HG02943 (cell line): ENCODE measurements at regions not wholly inside any gene's neighbourhood (a gene's known extent, or its start where the extent isn't known, plus 50 kb on each side); places are given as distances from the start of the nearest gene placed in this dataset.

Source experiments
- ATAC-seq: cut with Tn5 transposase; IDR thresholded peaks from one replicate; pipeline ENCODE4 v1.9.1; 2021; ENCODE audit warnings: mild to moderate bottlenecking, low read depth, moderate library complexity; ENCODE audit not compliant: unreplicated experiment

DNA sequence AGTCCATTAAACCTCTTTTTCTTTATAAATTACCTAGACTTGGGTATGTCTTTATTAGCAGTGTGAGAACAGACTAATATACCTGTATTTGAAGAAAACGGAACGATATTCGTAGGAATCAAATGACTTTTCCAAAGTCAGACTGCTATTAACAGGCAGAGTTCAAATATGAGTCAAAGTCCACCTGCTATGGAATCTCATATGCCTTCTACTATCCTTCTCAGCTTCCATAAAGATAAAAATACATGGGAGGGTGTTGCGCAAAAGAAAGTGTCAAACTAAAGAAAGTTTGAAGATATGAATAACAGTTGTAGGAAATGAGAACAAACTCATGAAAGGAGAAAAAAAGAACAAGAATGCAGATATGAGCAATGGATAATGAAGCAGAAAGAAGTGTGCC lies 704.6 kb downstream of the EFNB2 start:
- ATAC-seq: no peak

DNA sequence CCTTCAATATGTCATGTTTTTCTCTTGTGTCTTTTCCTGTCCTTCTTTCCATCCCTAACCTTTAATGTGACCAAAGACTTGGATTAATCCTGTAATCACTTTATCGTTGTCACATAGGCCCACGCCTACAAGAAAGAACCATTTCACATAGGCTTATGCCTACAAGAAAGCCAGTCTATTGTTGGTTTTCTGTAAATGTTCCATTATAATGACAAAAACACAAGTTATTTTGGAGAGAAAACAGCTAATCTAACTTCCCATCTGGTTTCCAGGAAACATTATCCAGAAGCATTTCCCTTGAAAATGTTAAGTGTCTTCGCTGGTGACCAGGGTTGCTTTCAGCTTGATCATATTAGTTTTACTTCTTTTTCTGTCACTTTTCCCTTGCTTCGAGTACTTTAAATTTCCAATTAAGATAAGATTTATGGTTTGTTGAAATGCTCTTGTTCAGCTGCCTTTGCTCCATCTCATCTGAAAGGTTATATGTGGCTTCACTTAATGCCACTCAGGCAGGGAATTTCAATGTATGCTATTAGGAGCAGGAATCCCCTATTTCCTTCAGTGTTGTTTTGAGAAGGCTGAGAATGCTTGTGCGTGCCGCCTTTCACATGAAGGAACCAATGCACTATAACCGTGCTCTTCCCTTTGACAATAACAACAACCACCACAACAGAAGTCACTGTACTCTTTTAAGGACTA lies 708.2 kb downstream of the EFNB2 start:
- ATAC-seq: no peak

DNA sequence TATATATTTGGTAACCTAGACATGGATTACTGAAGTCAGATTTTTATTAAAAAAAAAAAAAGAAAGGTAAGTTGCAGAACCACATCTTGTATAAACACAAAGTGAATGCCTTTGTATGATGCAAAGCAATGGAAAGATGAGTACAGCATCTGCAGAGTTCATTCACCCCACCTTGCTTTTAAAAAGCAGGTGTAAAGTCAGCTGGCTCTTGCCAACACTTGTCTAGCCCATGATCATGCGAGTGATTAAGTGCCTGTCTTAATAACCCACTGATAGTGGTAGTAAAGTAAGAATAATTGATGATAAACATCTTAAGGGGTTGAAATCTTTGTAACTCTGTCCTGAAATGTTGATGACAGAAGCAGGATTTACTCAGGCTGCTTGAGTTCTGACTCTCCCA lies 710.4 kb downstream of the EFNB2 start:
- ATAC-seq: no peak

GRCh38 chr13:105821337-105821736 lies 714.1 kb downstream of the EFNB2 start:
- ATAC-seq: no peak

DNA sequence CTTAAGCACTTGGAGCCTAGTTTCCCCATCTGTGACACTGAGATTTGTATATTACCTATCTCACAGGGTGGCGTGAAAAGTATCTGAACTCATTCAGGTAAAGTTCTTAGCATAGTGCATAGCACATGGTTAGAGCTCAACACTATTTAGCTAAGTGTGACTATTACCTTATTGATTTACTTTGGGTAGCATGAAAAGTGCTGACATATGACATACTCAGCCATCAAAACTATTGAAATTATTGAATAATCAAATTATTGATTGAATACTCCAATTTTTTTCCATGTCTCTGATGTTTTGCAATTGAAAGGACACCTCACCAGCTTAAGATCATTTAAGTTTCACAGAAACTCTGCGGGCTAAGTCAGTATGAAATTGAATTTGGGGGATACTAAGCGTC lies 715.0 kb downstream of the EFNB2 start:
- no peak for ATAC-seq

DNA sequence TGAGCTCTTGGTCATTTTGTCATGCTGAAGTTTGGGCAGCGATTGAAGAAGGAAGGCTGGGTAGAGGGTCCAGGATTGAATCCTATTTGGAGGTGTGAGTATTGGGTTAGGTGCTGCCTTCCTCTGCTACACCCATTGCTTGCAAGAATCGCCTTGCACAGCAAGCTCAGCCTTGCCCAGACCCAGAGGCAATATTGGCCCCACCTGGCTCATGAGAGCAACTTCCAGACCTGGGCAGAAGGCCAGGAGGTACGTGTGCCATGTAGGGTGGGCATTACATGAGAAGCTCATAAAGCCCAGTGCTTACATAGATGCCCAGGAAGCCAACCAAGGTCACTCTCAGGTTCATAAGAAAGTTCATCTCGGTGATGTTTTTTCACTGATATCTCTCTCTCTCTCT lies 718.0 kb downstream of the EFNB2 start:
- no peak for ATAC-seq

GRCh38 chr13:105816994-105817393 lies 718.5 kb downstream of the EFNB2 start:
- ATAC-seq: no peak

DNA sequence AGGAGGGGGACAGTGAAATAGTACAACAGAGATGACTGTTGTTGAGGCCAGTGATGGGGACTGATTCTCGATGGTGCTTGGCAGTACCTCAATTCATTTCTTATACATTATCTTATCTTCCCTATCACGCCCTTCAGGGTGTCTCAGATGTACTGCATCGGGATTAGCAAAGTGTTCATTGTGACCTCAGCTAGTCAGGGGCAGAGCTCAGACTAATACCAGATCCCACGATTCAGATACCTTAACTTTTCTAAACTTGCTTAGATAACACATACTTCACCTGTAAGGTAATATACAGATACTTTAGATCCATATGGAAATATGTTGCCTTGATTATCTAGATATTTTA lies 720.6 kb downstream of the EFNB2 start:
- ATAC-seq: no peak

DNA sequence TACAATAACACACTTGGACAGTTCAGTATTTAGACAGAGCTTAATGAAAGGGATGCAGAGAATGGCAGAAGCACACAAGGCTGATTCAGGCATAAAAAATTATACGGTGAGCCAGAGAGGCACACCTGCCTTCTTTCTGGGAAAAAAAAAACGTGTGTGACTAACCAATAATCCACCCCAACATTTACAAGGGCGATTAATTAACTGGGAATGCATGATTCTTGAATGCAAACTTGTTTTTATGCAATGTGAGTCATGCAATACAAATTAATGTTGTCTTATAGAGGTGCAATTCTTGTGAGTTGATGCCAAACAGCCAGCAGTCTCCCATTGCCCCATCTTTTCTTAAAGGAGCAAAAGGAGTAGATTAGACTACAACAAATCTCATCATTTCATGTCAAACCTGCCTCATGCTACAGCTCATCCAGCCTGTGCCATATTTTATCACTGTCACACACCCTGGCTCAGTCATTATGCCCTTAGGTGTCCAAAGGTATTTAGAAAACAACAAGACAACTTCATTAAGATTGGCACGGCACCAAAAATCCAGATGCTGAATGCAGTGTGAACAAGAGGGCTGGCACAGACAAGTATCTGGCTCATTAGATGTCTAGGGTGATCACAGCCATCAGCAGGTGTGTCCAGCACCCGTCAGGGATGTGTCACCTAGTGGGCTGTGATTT lies 721.1 kb downstream of the EFNB2 start:
- no peak for ATAC-seq

GRCh38 chr13:105806628-105806920 lies 728.9 kb downstream of the EFNB2 start:
- ATAC-seq: no peak

DNA sequence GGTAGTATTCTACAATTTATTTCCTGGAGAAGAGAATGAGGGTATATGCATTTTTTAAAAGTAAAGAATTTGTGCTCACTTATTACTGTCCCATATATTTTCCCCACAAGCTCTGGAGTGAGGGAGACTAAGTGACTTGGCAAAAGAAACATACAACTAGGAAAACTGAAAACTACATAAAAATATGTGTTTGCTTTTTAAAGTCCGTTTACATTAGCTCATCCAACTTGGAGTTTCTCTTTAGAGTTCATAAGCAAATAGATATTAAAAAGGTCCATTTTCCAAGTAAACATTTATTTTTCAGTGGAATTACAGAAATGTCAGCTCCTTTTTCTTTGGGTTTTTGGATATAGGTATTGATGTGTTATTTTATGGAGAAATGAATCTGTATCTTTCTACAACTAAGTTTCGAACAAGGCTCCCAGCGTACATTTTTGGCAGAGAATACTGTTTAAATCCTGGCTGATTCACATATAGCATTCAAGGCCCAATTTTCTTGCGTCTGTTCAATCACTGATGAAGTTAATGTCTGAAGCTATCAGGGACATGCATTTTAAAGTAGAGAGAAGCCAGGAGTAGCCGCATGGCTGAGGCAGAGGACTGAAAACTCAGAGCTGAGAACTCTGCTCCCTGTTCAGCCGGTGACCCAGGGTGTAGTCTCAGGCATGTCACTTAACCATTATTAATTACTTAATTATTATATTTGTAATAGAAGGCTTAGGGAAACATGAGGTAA lies 729.4 kb downstream of the EFNB2 start:
- ATAC-seq: no peak

- ATAC-seq: no peak
Measured at GRCh38 chr13:105804561-105805190, 730.8 kb downstream of the EFNB2 start.

GRCh38 chr13:105799155-105799554 lies 736.3 kb downstream of the EFNB2 start:
- ATAC-seq: no peak

DNA sequence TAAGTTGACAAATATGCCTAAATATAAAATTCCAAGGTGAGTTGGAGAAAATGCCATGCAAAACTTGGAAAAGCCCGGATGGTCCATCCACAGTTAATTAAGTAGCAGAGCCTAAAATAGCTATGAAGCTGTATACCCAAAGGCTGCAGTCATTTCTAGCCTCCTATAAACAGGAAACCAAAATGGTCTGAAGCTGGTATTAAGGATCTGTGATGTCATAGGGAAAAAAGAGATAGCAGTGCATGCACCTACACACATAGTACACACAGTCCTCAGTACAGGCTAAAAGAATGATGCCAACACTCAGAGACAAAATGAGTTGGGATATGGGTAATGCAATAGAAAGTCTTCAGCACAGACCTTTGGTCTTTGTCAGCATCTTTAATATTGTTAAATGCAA lies 736.9 kb downstream of the EFNB2 start:
- no peak for ATAC-seq

DNA sequence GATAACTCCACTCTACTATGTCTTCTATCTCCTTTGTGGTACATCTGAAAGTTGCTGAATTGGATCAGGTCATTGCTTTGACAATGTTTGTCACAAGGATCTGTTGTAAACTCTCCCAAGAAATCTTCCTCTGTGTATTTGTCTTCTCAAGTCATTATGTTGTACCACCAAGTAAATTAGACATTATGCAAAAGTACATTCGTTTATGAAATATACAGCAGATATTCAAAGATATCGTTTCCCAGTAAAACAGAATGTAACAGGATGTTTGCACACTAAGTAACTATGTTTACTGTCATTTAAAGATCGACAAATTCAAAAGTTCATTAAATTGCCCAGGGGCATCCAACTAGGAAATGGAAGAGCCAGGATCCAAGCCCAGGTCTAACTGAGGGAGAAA lies 739.4 kb downstream of the EFNB2 start:
- no peak for ATAC-seq

DNA sequence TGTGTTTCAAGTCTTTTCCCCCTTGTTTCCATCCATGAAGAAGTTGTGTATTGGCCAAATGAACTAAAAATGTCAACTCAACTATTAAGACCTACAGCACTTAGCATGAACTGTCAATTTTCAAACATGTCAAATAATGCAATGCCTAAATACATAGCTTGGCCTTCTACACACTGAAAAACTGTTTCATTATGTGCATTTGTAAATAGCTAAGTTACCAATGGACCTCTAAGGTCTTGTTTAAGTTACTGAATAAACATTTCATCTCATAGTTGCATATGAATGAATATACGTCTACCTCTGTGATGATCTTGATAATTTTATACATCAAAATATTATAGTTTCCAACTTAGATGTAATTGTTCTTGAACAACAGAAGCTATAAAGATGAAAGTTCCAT lies 744.5 kb downstream of the EFNB2 start:
- no peak for ATAC-seq

GRCh38 chr13:105788530-105788929 lies 746.9 kb downstream of the EFNB2 start:
- no peak for ATAC-seq

- ATAC-seq: no peak
Measured at GRCh38 chr13:105787632-105788031, 747.8 kb downstream of the EFNB2 start.

DNA sequence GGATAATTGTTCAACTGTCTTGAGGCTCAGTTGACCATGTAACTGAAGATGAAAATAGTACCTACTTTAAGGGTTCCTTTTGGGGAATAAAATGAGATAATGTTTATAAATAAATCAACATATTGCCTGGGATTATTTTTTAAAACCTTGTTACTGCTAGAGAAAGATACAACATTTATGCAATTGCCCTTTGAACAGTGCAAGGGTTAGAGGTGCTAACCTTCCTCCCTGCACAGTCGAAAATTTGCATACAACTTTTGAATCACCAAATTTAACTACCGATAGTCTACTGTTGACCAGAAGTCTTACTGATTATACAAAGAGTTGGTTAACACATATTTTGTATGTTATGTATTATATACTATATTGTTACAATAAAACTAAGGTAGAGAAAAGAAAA lies 750.0 kb downstream of the EFNB2 start:
- no peak for ATAC-seq

GRCh38 chr13:105783261-105783660 lies 752.2 kb downstream of the EFNB2 start:
- no peak for ATAC-seq

- no peak for ATAC-seq
Measured at GRCh38 chr13:105778196-105778595, 757.3 kb downstream of the EFNB2 start.
